Skeletal muscle satellite cell (primary cell): ENCODE measurements at regions not wholly inside any gene's neighbourhood (a gene's known extent, or its start where the extent isn't known, plus 50 kb on each side); places are given as distances from the start of the nearest gene placed in this dataset.

Source experiments
- H3K27me3 ChIP-seq: 2 replicates; pipeline ENCODE4 v1.7.0; 2013; ENCODE audit warnings: low read length; ENCODE audit not compliant: control insufficient read depth, insufficient read depth
- H3K36me3 ChIP-seq: 2 replicates; pipeline ENCODE4 v1.7.0; 2013; ENCODE audit warnings: mild to moderate bottlenecking, control low read depth, low read length; ENCODE audit not compliant: insufficient read depth
- H3K4me1 ChIP-seq: 2 replicates; pipeline ENCODE4 v1.7.0; 2013; ENCODE audit warnings: low read length; ENCODE audit not compliant: control insufficient read depth, insufficient read depth
- H3K4me2 ChIP-seq: 2 replicates; pipeline ENCODE4 v1.7.0; 2013; ENCODE audit warnings: mild to moderate bottlenecking, low read length
- H3K4me3 ChIP-seq: 2 replicates; pipeline ENCODE4 v1.7.0; 2013; ENCODE audit warnings: low read length
- H3K9ac ChIP-seq: 2 replicates; pipeline ENCODE4 v1.7.0; 2013; ENCODE audit warnings: mild to moderate bottlenecking, low read depth, low read length, moderate library complexity
- H3K9me3 ChIP-seq: replicated peaks from 2 replicates; pipeline ENCODE4 v1.7.0; 2013; ENCODE audit warnings: mild to moderate bottlenecking, control low read depth, low read length

- peaks cover 45% of the 10 kb centered on the region for H3K27me3 ChIP-seq
- no peaks in the 10 kb centered on the region for H3K9me3 ChIP-seq
Measured at GRCh38 chr22:45096256-45096907, 67.3 kb upstream of the NUP50 start.

DNA sequence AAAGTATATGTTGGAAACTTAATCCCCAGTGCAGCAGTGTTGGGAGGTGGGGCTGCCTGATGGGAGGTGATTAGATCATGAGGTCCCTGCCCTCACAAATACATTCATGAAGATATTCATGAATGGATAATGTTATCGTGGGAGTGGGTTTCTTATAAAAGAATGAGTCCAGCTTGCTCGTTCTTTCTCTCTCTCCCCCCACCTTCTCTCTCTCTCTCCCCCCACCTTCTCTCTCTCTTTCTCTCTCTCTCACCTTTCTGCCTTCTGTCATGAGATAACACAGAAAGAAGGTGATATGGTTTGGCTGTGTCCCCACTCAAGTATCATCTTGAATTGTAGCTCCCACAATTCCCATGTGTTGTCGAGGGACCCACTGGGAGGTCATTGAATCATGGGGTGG lies 66.7 kb upstream of the NUP50 start:
- Histone ChIP-seq H3K36me3 (no peaks in the 10 kb centered on the region), H3K9ac (no peak overlapping the region), H3K4me3 (no peak overlapping the region), H3K4me2 (no peak overlapping the region), H3K4me1 (no peaks in the 10 kb centered on the region), H3K27me3 (peaks cover 51% of the 10 kb centered on the region), H3K9me3 (no peaks in the 10 kb centered on the region)

More at GRCh38 chr22:45096256-45096907, 67.3 kb upstream of the NUP50 start:
- Histone ChIP-seq H3K4me2 (no peak overlapping the region), H3K36me3 (no peaks in the 10 kb centered on the region), H3K4me1 (no peaks in the 10 kb centered on the region), H3K9ac (no peak overlapping the region), H3K4me3 (no peak overlapping the region)

GRCh38 chr22:45098056-45098455 lies 65.7 kb upstream of the NUP50 start:
- Histone ChIP-seq H3K4me3 (no peak overlapping the region), H3K9ac (no peak overlapping the region), H3K4me2 (no peak overlapping the region), H3K27me3 (peaks cover 59% of the 10 kb centered on the region), H3K9me3 (no peaks in the 10 kb centered on the region), H3K4me1 (no peaks in the 10 kb centered on the region), H3K36me3 (no peaks in the 10 kb centered on the region)

GRCh38 chr22:45099961-45100360 lies 63.8 kb upstream of the NUP50 start:
- Histone ChIP-seq H3K4me3 (no peak overlapping the region), H3K9ac (no peak overlapping the region), H3K4me2 (no peak overlapping the region), H3K4me1 (no peaks in the 10 kb centered on the region), H3K36me3 (no peaks in the 10 kb centered on the region), H3K27me3 (peaks cover 51% of the 10 kb centered on the region), H3K9me3 (no peaks in the 10 kb centered on the region)

- Histone ChIP-seq H3K4me1 (no peaks in the 10 kb centered on the region), H3K4me3 (no peak overlapping the region), H3K27me3 (peaks cover 61% of the 10 kb centered on the region), H3K4me2 (no peak overlapping the region), H3K9me3 (no peaks in the 10 kb centered on the region), H3K36me3 (no peaks in the 10 kb centered on the region), H3K9ac (no peak overlapping the region)
Measured at GRCh38 chr22:45101515-45102227, 62.1 kb upstream of the NUP50 start.

- Histone ChIP-seq H3K9ac (no peak overlapping the region), H3K9me3 (no peaks in the 10 kb centered on the region), H3K4me3 (no peak overlapping the region), H3K27me3 (peaks cover 66% of the 10 kb centered on the region), H3K4me2 (no peak overlapping the region), H3K4me1 (no peaks in the 10 kb centered on the region), H3K36me3 (no peaks in the 10 kb centered on the region)
Measured at GRCh38 chr22:45102896-45103420, 60.8 kb upstream of the NUP50 start.

- Histone ChIP-seq H3K4me2 (no peak overlapping the region), H3K4me3 (no peak overlapping the region), H3K27me3 (peaks cover 66% of the 10 kb centered on the region), H3K4me1 (no peaks in the 10 kb centered on the region), H3K9ac (no peak overlapping the region), H3K36me3 (no peaks in the 10 kb centered on the region), H3K9me3 (no peaks in the 10 kb centered on the region)
Measured at GRCh38 chr22:45103756-45104155, 60.0 kb upstream of the NUP50 start.

GRCh38 chr22:45104313-45104712 lies 59.4 kb upstream of the NUP50 start:
- Histone ChIP-seq H3K9me3 (no peaks in the 10 kb centered on the region), H3K9ac (no peak overlapping the region), H3K4me1 (no peaks in the 10 kb centered on the region), H3K36me3 (no peaks in the 10 kb centered on the region), H3K4me3 (no peak overlapping the region), H3K4me2 (no peak overlapping the region), H3K27me3 (peaks cover 70% of the 10 kb centered on the region)

GRCh38 chr22:45105281-45105702 lies 58.4 kb upstream of the NUP50 start:
- peaks cover 61% of the 10 kb centered on the region for H3K27me3 ChIP-seq
- H3K9ac ChIP-seq = no peak overlapping the region
- no peaks in the 10 kb centered on the region for H3K4me1 ChIP-seq
- no peak overlapping the region for H3K4me2 ChIP-seq
- no peaks in the 10 kb centered on the region for H3K9me3 ChIP-seq
- H3K4me3 ChIP-seq = no peak overlapping the region
- no peaks in the 10 kb centered on the region for H3K36me3 ChIP-seq

- Histone ChIP-seq H3K4me1 (no peaks in the 10 kb centered on the region), H3K36me3 (no peaks in the 10 kb centered on the region), H3K4me2 (no peak overlapping the region), H3K9ac (no peak overlapping the region), H3K27me3 (peaks cover 40% of the 10 kb centered on the region), H3K4me3 (no peak overlapping the region), H3K9me3 (no peaks in the 10 kb centered on the region)
Measured at GRCh38 chr22:45107671-45108070, 56.1 kb upstream of the NUP50 start.

DNA sequence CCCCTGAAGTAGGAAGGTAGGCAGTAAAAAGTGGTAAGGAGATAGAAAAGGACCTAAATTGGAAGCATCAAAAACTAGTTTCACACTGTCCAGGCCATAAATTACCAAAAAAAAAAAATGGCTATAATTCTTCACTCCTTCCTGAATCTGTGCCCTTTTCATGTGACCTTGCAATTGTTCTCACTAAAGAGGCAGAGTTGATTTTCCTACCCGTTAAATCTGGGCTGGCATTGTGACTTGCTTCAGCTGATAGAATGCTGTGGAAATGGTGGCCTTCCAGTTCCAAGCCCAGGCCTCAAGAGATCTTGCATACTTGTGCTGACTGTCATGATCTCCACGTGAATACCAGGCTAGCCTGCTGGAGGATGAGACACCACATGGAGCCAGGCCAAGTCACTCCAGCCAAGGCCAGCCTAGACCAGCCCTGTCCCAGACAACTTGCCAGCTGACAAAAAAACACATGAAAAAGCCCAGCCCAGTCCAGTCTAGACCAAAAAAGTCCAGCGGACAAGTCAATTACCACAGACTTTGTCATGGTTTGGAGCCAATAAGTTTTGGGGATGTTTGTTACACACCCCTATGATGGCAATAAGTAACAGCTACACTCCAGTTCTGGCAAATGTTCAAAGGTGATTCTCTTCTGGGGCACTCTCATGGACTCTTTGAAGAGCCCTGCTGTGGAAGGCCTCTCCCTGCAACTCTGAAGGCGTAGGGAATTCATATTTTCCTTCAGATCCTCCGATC lies 51.4 kb upstream of the NUP50 start:
- no peaks in the 10 kb centered on the region for H3K36me3 ChIP-seq
- H3K9ac ChIP-seq = no peak overlapping the region
- no peak overlapping the region for H3K4me2 ChIP-seq
- H3K9me3 ChIP-seq = no peaks in the 10 kb centered on the region
- H3K27me3 ChIP-seq = peaks cover 13% of the 10 kb centered on the region
- no peaks in the 10 kb centered on the region for H3K4me1 ChIP-seq
- no peak overlapping the region for H3K4me3 ChIP-seq
